A673 (cell line): ENCODE measurements at regions not wholly inside any gene's neighbourhood (a gene's known extent, or its start where the extent isn't known, plus 50 kb on each side); places are given as distances from the start of the nearest gene placed in this dataset.

Experiments
- BruUV-seq: library from RNA; stranded (reverse); fragments of 400-500 nt; replicated peaks from 2 replicates; lab custom pipeline; 2021; lab: Mats Ljungman, UMichigan
- CTCF ChIA-PET: fragments of 300-600 bp; sonication (Branson Sonifier 250); formaldehyde crosslinking; loops from one replicate; lab custom pipeline; 2022; ENCODE audit warnings: antibody characterized with exemption; lab: Charles Lee
- POLR2A ChIA-PET: fragments of 300-600 bp; sonication (Branson Sonifier 250); formaldehyde crosslinking; loops from one replicate; lab custom pipeline; 2022; ENCODE audit warnings: antibody characterized with exemption; ENCODE audit not compliant: low non-redundant PET; lab: Charles Lee
- DNase-seq: peaks from one replicate; pipeline ENCODE4 v3.0.0-alpha.2; 2015; ENCODE audit warnings: low spot score
- H3K27ac ChIP-seq: fragments of 200-600 bp; sonication (generic); 2 replicates; pipeline ENCODE4 v1.5.1; 2016; ENCODE audit warnings: mixed run types, low read depth, mild to moderate bottlenecking, mixed read lengths, antibody characterized with exemption, low read length; ENCODE audit not compliant: poor library complexity, severe bottlenecking
- H3K27me3 ChIP-seq: fragments of 200-600 bp; sonication (generic); replicated peaks from 2 replicates; pipeline ENCODE4 v1.6.1; 2017; ENCODE audit warnings: mixed run types, low read depth, mild to moderate bottlenecking, mixed read lengths, antibody characterized with exemption, low read length; ENCODE audit not compliant: insufficient read depth, poor library complexity
- H3K36me3 ChIP-seq: fragments of 200-600 bp; sonication (generic); 2 replicates; pipeline ENCODE4 v1.6.1; 2016; ENCODE audit warnings: mixed run types, mild to moderate bottlenecking, mixed read lengths, antibody characterized with exemption, low read length; ENCODE audit not compliant: insufficient read depth, poor library complexity, severe bottlenecking
- H3K4me1 ChIP-seq: fragments of 200-600 bp; sonication (generic); 2 replicates; pipeline ENCODE4 v1.6.1; 2017; ENCODE audit warnings: mixed run types, mild to moderate bottlenecking, mixed read lengths, antibody characterized with exemption, low read length; ENCODE audit not compliant: insufficient read depth, poor library complexity, severe bottlenecking
- H3K4me3 ChIP-seq: fragments of 200-600 bp; sonication (generic); 2 replicates; pipeline ENCODE4 v1.5.1; 2016; ENCODE audit warnings: low read depth, mixed run types, mild to moderate bottlenecking, mixed read lengths, low read length; ENCODE audit not compliant: poor library complexity, severe bottlenecking
- H3K9me3 ChIP-seq: fragments of 200-600 bp; sonication (generic); 2 replicates; pipeline ENCODE4 v1.6.1; 2016; ENCODE audit warnings: mixed run types, low read depth, mild to moderate bottlenecking, mixed read lengths, antibody characterized with exemption, low read length; ENCODE audit not compliant: poor library complexity, severe bottlenecking
- EZH2 ChIP-seq: fragments of 200-600 bp; sonication (generic); IDR thresholded peaks from 2 replicates; pipeline ENCODE4 v1.6.1; 2017; ENCODE audit warnings: borderline replicate concordance, low read depth, mild to moderate bottlenecking, mixed read lengths, antibody characterized with exemption, low read length; ENCODE audit not compliant: poor library complexity, severe bottlenecking
- intact Hi-C: fragments of 100-400 bp; cut with micrococcal nuclease; formaldehyde crosslinking; loops from one replicate; pipeline ENCODE4 v1.10.0; 2022; ENCODE audit not compliant: unreplicated experiment
- TF ChIP-seq, protein P1 (sequence below): fragments of 300-800, 200-600 bp; sonication (generic); conservative IDR thresholded peaks from 2 replicates; pipeline ENCODE4 v1.5.1; 2017; ENCODE audit warnings: low read depth, mild to moderate bottlenecking, antibody characterized with exemption, low read length, moderate library complexity, mixed read lengths

DNA sequence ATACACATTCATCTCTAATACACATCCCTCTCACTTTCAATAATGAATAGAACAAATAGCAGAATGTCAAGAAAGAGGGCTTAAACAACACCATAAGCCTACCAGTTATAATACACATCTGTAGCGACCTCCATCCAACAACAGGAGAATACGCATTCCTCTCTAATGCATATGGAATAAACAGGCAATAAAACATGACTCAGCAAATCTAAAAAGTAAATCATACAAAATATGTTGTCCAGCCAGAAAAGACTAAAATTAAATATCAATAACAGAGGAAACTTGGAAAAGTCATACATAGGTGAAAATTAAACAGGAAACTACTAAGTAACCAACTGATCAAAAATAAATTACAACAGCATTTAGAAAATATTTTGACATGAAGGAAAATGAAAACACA lies 1127.5 kb upstream of the NCAM2 start:
- no peak overlapping the region for H3K27ac ChIP-seq
- no peak for TF ChIP-seq EZH2
- TF ChIP-seq, protein P1, sequence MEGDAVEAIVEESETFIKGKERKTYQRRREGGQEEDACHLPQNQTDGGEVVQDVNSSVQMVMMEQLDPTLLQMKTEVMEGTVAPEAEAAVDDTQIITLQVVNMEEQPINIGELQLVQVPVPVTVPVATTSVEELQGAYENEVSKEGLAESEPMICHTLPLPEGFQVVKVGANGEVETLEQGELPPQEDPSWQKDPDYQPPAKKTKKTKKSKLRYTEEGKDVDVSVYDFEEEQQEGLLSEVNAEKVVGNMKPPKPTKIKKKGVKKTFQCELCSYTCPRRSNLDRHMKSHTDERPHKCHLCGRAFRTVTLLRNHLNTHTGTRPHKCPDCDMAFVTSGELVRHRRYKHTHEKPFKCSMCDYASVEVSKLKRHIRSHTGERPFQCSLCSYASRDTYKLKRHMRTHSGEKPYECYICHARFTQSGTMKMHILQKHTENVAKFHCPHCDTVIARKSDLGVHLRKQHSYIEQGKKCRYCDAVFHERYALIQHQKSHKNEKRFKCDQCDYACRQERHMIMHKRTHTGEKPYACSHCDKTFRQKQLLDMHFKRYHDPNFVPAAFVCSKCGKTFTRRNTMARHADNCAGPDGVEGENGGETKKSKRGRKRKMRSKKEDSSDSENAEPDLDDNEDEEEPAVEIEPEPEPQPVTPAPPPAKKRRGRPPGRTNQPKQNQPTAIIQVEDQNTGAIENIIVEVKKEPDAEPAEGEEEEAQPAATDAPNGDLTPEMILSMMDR = no peak
- POLR2A ChIA-PET = no interaction called here
- intact Hi-C loops = no loop called here
- H3K4me1 ChIP-seq = no peaks in the 10 kb centered on the region
- peaks cover 10% of the 10 kb centered on the region for H3K9me3 ChIP-seq
- BruUV-seq = no TSS peak
- H3K4me3 ChIP-seq = no peak overlapping the region
- no peak for DNase-seq
- CTCF ChIA-PET = no interaction called here
- H3K27me3 ChIP-seq = no peaks in the 10 kb centered on the region
- no peaks in the 10 kb centered on the region for H3K36me3 ChIP-seq

DNA sequence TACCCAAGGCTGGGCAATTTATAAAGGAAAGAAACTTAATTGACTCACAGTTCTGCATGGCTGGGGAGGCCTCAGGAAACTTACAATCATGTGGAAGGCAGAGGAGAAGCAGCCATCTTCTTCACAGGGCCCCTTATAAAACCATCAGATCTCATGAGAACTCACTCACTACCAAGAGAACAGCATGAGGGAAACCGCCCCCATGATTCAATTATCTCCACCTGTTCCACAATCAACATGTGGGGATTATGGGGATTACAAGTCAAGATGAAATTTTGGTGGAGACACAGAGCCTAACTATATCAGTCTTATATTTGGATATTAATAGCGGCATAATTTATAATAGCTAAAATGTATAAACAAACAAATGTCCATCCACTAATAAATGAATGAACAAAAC lies 1123.7 kb upstream of the NCAM2 start:
- H3K27me3 ChIP-seq = no peaks in the 10 kb centered on the region
- H3K27ac ChIP-seq = no peak overlapping the region
- H3K9me3 ChIP-seq = peaks cover 13% of the 10 kb centered on the region
- DNase-seq = no peak
- intact Hi-C loops = no loop called here
- TF ChIP-seq EZH2 = no peak
- TF ChIP-seq, protein P1 = no peak
- H3K4me1 ChIP-seq = no peaks in the 10 kb centered on the region
- H3K36me3 ChIP-seq = no peaks in the 10 kb centered on the region
- no TSS peak for BruUV-seq
- CTCF ChIA-PET = no interaction called here
- POLR2A ChIA-PET = no interaction called here
- H3K4me3 ChIP-seq = no peak overlapping the region

DNA sequence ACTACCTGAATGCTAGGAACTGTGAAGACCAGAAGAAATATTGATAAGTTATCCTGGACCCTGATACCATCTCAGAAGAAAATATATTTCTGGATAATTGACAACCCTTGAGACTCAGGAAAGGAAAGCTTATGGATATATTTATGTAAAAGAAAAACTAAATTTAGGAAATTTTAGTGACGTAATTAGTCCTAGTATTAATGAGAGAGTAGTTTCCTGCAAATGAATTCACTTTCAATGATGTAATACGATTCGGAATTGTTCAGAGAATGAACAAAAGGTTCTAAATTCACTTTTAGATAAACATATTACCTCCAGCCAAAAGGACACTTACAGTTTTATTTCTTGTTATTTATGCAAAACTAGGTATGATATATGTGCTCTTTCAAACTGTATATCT lies 1120.1 kb upstream of the NCAM2 start:
- ChIA-PET POLR2A (no interaction called here), CTCF (no interaction called here)
- Histone ChIP-seq H3K4me1 (no peaks in the 10 kb centered on the region), H3K9me3 (peaks cover 32% of the 10 kb centered on the region), H3K27ac (no peak overlapping the region), H3K27me3 (no peaks in the 10 kb centered on the region), H3K36me3 (no peaks in the 10 kb centered on the region), H3K4me3 (no peak overlapping the region)
- intact Hi-C loops = no loop called here
- DNase-seq = no peak
- BruUV-seq = no TSS peak
- TF ChIP-seq EZH2 = no peak
- TF ChIP-seq, protein P1 = no peak
